ENCODE measurements at regions not wholly inside any gene's neighbourhood (a gene's known extent, or its start where the extent isn't known, plus 50 kb on each side); places are given as distances from the start of the nearest gene placed in this dataset.

DNA sequence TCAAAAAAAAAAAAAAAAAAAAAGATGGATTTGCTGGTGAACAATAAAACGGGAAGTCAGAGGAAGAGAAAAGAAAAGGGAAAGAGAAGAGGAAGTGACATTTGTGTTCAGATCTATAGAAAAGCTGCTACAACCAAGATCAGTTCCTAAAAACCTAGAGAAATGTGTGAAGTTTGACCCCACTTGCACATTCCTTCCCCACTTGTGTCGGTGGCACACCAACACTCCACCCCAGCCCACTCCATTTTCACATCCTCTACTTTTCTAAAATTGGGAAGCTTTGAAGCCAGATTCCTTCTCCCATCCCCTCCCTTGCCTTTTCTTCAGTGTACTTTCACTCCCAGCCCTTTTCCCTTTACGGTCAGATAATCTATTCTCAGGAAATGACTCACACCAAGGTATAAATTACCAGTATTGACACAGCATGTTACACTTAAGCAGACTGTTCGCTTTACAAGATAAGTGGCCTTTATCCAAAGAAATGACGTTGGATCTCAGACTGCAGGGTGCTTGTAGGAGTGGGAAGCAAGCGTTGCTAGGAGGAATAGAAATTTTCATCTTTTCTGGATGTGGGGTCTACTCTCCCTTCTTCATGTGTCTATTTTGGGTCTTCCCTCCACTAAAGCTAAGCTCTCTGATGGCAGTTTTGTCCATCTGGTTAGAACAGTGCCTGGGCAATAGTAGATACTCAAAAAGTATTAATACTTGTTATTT is 92.5 kb upstream of the ADGRF1 start (continued):
- TF ChIP-seq ZNF549 (CRISPR knock-in tag; IDR thresholded peaks at IDR 0.05) (no peak), RNF2 (conservative IDR thresholded peaks at IDR 0.05; ENCODE audit: low read depth) (no peak), DNMT3B (CRISPR knock-in tag; conservative IDR thresholded peaks at IDR 0.05) (0 out of 2 replicates have a peak, but pooled peaks have one; percentile 78), GABPA (IDR thresholded peaks at IDR 0.05; ENCODE audit: low read depth, low read length) (no peak), GABPA (CRISPR knock-in tag; IDR thresholded peaks at IDR 0.05; ENCODE audit: low read depth) (0 out of 2 replicates have a peak, but pooled peaks have one; percentile 46), ZSCAN29 (CRISPR knock-in tag; conservative IDR thresholded peaks at IDR 0.05) (no peak), FOSL2 (CRISPR knock-in tag; IDR thresholded peaks at IDR 0.05) (peak; percentile 99), MIER3 (CRISPR knock-in tag; IDR thresholded peaks at IDR 0.05; ENCODE audit: borderline replicate concordance) (0 out of 2 replicates have a peak, but pooled peaks have one; percentile 62), ZNF251 (CRISPR knock-in tag; IDR thresholded peaks at IDR 0.05) (no peak), ZNF225 (CRISPR knock-in tag; IDR thresholded peaks at IDR 0.05) (no peak), KLF12 (CRISPR knock-in tag; IDR thresholded peaks at IDR 0.05; ENCODE audit: borderline replicate concordance) (no peak), RBM39 (IDR thresholded peaks at IDR 0.05; ENCODE audit: low read depth, low read length, poor library complexity, severe bottlenecking) (no peak), REL (CRISPR knock-in tag; conservative IDR thresholded peaks at IDR 0.05) (no peak), ZNF557 (CRISPR knock-in tag; IDR thresholded peaks at IDR 0.05) (no peak), ZNF547 (CRISPR knock-in tag; IDR thresholded peaks at IDR 0.05) (no peak), SIX1 (CRISPR knock-in tag; IDR thresholded peaks at IDR 0.05; ENCODE audit: borderline replicate concordance) (peak; percentile 81; the same call in 1 of the 2 replicates), POGZ (CRISPR knock-in tag; IDR thresholded peaks at IDR 0.05) (peak; percentile 82; the same call in 1 of the 2 replicates), ETV6 (CRISPR knock-in tag; conservative IDR thresholded peaks at IDR 0.05) (no peak)
- TF ChIP-seq, protein P1, sequence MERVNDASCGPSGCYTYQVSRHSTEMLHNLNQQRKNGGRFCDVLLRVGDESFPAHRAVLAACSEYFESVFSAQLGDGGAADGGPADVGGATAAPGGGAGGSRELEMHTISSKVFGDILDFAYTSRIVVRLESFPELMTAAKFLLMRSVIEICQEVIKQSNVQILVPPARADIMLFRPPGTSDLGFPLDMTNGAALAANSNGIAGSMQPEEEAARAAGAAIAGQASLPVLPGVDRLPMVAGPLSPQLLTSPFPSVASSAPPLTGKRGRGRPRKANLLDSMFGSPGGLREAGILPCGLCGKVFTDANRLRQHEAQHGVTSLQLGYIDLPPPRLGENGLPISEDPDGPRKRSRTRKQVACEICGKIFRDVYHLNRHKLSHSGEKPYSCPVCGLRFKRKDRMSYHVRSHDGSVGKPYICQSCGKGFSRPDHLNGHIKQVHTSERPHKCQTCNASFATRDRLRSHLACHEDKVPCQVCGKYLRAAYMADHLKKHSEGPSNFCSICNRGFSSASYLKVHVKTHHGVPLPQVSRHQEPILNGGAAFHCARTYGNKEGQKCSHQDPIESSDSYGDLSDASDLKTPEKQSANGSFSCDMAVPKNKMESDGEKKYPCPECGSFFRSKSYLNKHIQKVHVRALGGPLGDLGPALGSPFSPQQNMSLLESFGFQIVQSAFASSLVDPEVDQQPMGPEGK (CRISPR knock-in tag; IDR thresholded peaks at IDR 0.05) = peak; percentile 34; the same call in 1 of the 2 replicates
- TF ChIP-seq, protein P2, sequence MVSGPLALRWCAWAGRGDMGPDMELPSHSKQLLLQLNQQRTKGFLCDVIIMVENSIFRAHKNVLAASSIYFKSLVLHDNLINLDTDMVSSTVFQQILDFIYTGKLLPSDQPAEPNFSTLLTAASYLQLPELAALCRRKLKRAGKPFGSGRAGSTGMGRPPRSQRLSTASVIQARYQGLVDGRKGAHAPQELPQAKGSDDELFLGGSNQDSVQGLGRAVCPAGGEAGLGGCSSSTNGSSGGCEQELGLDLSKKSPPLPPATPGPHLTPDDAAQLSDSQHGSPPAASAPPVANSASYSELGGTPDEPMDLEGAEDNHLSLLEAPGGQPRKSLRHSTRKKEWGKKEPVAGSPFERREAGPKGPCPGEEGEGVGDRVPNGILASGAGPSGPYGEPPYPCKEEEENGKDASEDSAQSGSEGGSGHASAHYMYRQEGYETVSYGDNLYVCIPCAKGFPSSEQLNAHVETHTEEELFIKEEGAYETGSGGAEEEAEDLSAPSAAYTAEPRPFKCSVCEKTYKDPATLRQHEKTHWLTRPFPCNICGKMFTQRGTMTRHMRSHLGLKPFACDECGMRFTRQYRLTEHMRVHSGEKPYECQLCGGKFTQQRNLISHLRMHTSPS (CRISPR knock-in tag; IDR thresholded peaks at IDR 0.05; ENCODE audit: low read depth) = no peak
- TF ChIP-seq, protein P3, sequence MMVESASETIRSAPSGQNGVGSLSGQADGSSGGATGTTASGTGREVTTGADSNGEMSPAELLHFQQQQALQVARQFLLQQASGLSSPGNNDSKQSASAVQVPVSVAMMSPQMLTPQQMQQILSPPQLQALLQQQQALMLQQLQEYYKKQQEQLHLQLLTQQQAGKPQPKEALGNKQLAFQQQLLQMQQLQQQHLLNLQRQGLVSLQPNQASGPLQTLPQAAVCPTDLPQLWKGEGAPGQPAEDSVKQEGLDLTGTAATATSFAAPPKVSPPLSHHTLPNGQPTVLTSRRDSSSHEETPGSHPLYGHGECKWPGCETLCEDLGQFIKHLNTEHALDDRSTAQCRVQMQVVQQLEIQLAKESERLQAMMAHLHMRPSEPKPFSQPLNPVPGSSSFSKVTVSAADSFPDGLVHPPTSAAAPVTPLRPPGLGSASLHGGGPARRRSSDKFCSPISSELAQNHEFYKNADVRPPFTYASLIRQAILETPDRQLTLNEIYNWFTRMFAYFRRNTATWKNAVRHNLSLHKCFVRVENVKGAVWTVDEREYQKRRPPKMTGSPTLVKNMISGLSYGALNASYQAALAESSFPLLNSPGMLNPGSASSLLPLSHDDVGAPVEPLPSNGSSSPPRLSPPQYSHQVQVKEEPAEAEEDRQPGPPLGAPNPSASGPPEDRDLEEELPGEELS (CRISPR knock-in tag; IDR thresholded peaks at IDR 0.05) = peak; percentile 84
